A549 (cell line): ENCODE measurements at regions not wholly inside any gene's neighbourhood (a gene's known extent, or its start where the extent isn't known, plus 50 kb on each side); places are given as distances from the start of the nearest gene placed in this dataset.

Experiments
- ATAC-seq, 2 experiments: fragments of 200-7000 bp in 1 of 2; fragments of >200 bp in 1 of 2; cut with Nextera tagmentation in 1 of 2; cut with Tn5 transposase in 1 of 2; 3 replicates each; pipeline versions ENCODE4 v1.8.0 to v1.9.1; 2018 to 2020; ENCODE audit warnings: mild to moderate bottlenecking in 1 of 2, moderate library complexity in 1 of 2
- CTCF ChIA-PET: fragments of 300-600 bp; sonication (Branson Sonifier 250); formaldehyde crosslinking; extraction: SDS; loops from one replicate; lab custom pipeline; 2021; ENCODE audit warnings: antibody characterized with exemption, inconsistent platforms; lab: Yijun Ruan, JAX
- POLR2A ChIA-PET: fragments of 350-600 bp; formaldehyde crosslinking; extraction: SDS; loops from one replicate; lab custom pipeline; 2021; ENCODE audit warnings: antibody characterized with exemption, inconsistent platforms; lab: Yijun Ruan, JAX
- DNase-seq, 2 experiments: peaks; one replicate each; pipeline versions ENCODE4 v3.0.0 to v3.0.0-alpha.2; 2011 to 2016; ENCODE audit warnings: low read depth in 1 of 2, low spot score in 1 of 2
- FAIRE-seq: peaks from 2 replicates; lab custom pipeline; 2011; peaks lifted over from hg19 to GRCh38; lab: Jason Lieb, UNC
- H3K27ac ChIP-seq, 2 experiments: fragments of >200 bp; sonication (Bioruptor Twin); formaldehyde crosslinking; 3 replicates each; pipeline ENCODE4 v1.5.1; 2016 to 2017
- H3K4me1 ChIP-seq: fragments of >200 bp; sonication (Bioruptor Twin); formaldehyde crosslinking; 3 replicates; pipeline ENCODE4 v1.6.1; 2016
- H3K4me2 ChIP-seq: fragments of >200 bp; sonication (Bioruptor Twin); formaldehyde crosslinking; 3 replicates; pipeline ENCODE4 v1.6.1; 2016
- H3K4me3 ChIP-seq: fragments of >200 bp; sonication (Bioruptor Twin); formaldehyde crosslinking; 3 replicates; pipeline ENCODE4 v1.5.1; 2016
- H3K9me3 ChIP-seq: fragments of >200 bp; sonication (Bioruptor Twin); formaldehyde crosslinking; 3 replicates; pipeline ENCODE4 v1.6.1; 2016
- ATOH8 ChIP-seq: fragments of 250-450 bp; sonication (Bioruptor Pico); IDR thresholded peaks from 2 replicates; pipeline ENCODE4 v1.5.0; 2020; ENCODE audit warnings: low read depth, mild to moderate bottlenecking, moderate library complexity
- BCL3 ChIP-seq: fragments of >200 bp; sonication (Bioruptor Twin); formaldehyde crosslinking; IDR thresholded peaks from 3 replicates; pipeline ENCODE4 v1.6.1; 2016
- CBX8 ChIP-seq: fragments of 200-600 bp; sonication (generic); IDR thresholded peaks from 2 replicates; pipeline ENCODE4 v1.6.1; 2016
- CHD2 ChIP-seq: fragments of 150-350 bp; IDR thresholded peaks from 2 replicates; pipeline ENCODE4 v1.6.1; 2014; ENCODE audit warnings: low read length; ENCODE audit not compliant: partially characterized antibody
- CTCF ChIP-seq: fragments of >200 bp; sonication (Bioruptor Twin); formaldehyde crosslinking; IDR thresholded peaks from 3 replicates; pipeline ENCODE4 v1.5.1; 2016
- E2F6 ChIP-seq: IDR thresholded peaks from 2 replicates; pipeline ENCODE4 v1.6.1; 2012; ENCODE audit warnings: low read depth, borderline replicate concordance
- EHF ChIP-seq: fragments of 250-450 bp; sonication (Bioruptor Pico); IDR thresholded peaks from 2 replicates; pipeline ENCODE4 v1.5.0; 2020; ENCODE audit warnings: mild to moderate bottlenecking
- EP300 ChIP-seq, 2 experiments: fragments of >200 bp; sonication (Bioruptor Twin); formaldehyde crosslinking; IDR thresholded peaks; 2 replicates in 1 of 2; 3 replicates in 1 of 2; pipeline ENCODE4 v1.6.1; 2016 to 2017
- ESRRA ChIP-seq: fragments of 150-350 bp; IDR thresholded peaks from 2 replicates; pipeline ENCODE4 v1.6.1; 2014; ENCODE audit warnings: mild to moderate bottlenecking, low read length, borderline replicate concordance
- FOSL2 ChIP-seq, 2 experiments: fragments of 450-650 bp in 1 of 2; fragments of >200 bp in 1 of 2; sonication (Bioruptor Twin) in 1 of 2; formaldehyde crosslinking; IDR thresholded peaks; 2 replicates each; pipeline versions ENCODE4 v1.5.0 to v1.6.1; 2016 to 2020; ENCODE audit warnings: mild to moderate bottlenecking in 1 of 2, moderate library complexity in 1 of 2
- HDAC2 ChIP-seq: fragments of 200-600 bp; sonication (generic); IDR thresholded peaks from 2 replicates; pipeline ENCODE4 v1.6.1; 2016
- HEYL ChIP-seq: fragments of 250-450 bp; sonication (Bioruptor Pico); IDR thresholded peaks from 2 replicates; pipeline ENCODE4 v1.8.0; 2021; ENCODE audit warnings: mild to moderate bottlenecking, moderate library complexity
- HMGXB4 ChIP-seq: fragments of 250-450 bp; sonication (Bioruptor Pico); IDR thresholded peaks from 2 replicates; pipeline ENCODE4 v1.5.0; 2021; ENCODE audit warnings: mild to moderate bottlenecking, moderate library complexity, borderline replicate concordance
- HOXA7 ChIP-seq: fragments of 250-450 bp; sonication (Bioruptor Pico); IDR thresholded peaks from 2 replicates; pipeline ENCODE4 v1.5.0; 2020; ENCODE audit warnings: mild to moderate bottlenecking, moderate library complexity
- HOXB5 ChIP-seq: fragments of 250-450 bp; sonication (Bioruptor Pico); IDR thresholded peaks from 2 replicates; pipeline ENCODE4 v1.5.0; 2020; ENCODE audit warnings: mild to moderate bottlenecking, moderate library complexity
- JUN ChIP-seq, 2 experiments: fragments of >200 bp; sonication (Bioruptor Twin); formaldehyde crosslinking; IDR thresholded peaks; 2 replicates in 1 of 2; 3 replicates in 1 of 2; pipeline ENCODE4 v1.6.1; 2016 to 2017
- KDM1A ChIP-seq: fragments of 200-600 bp; sonication (generic); IDR thresholded peaks from 2 replicates; pipeline ENCODE4 v1.6.1; 2016; ENCODE audit warnings: low read depth, mild to moderate bottlenecking
- MAFK ChIP-seq: fragments of 450-650 bp; IDR thresholded peaks from 2 replicates; pipeline ENCODE4 v1.6.1; 2014; ENCODE audit not compliant: partially characterized antibody
- NPAS2 ChIP-seq: fragments of 250-450 bp; sonication (Bioruptor Pico); IDR thresholded peaks from 2 replicates; pipeline ENCODE4 v1.8.0; 2022; ENCODE audit warnings: mild to moderate bottlenecking, moderate library complexity, borderline replicate concordance
- NR3C1 ChIP-seq: fragments of >200 bp; sonication (Bioruptor Twin); formaldehyde crosslinking; IDR thresholded peaks from 3 replicates; pipeline ENCODE4 v1.6.1; 2017
- POLR2AphosphoS2 ChIP-seq: conservative IDR thresholded peaks from 2 replicates; pipeline ENCODE4 v1.6.1; 2012; ENCODE audit warnings: low read length, improper control_type of control experiment, inconsistent platforms
- RCOR1 ChIP-seq: fragments of 150-350 bp; IDR thresholded peaks from 2 replicates; pipeline ENCODE4 v1.6.1; 2014; ENCODE audit warnings: antibody characterized with exemption, low read length, low read depth
- ZC3H11A ChIP-seq: fragments of 450-650 bp; IDR thresholded peaks from 2 replicates; pipeline ENCODE4 v1.6.1; 2014; ENCODE audit warnings: antibody characterized with exemption, mild to moderate bottlenecking
- ZNF302 ChIP-seq: fragments of 250-450 bp; sonication (Bioruptor Pico); IDR thresholded peaks from 2 replicates; pipeline ENCODE4 v1.9.0; 2021; ENCODE audit warnings: inconsistent platforms, mild to moderate bottlenecking, moderate library complexity
- WGBS: methylation state at CpG from one replicate; pipeline ENCODE4 v1.1.6; 2017; ENCODE audit errors: missing lambda C conversion rate; 5-methylcytosine and 5-hydroxymethylcytosine counted together

GRCh38 chr5:61267116-61267515, 64.9 kb upstream of the ZSWIM6 start:
- no peak for FAIRE-seq
- Histone ChIP-seq H3K27ac (no peak overlapping the region), H3K4me3 (no peak overlapping the region), H3K4me1 (no peaks in the 10 kb centered on the region), H3K4me2 (no peak overlapping the region), H3K9me3 (no peaks in the 10 kb centered on the region)
- ATAC-seq = no peak
- no peak for DNase-seq
- no peak for TF ChIP-seq CTCF
- ChIA-PET POLR2A (no interaction called here), CTCF (interaction anchor here (0.9 kb wide), 1 partner anchor 101 kb away, joined by 5 read pairs; no protein-coding TSS in a partner anchor)
- 47% methylated on average over 4 of the region's 4 CpGs for WGBS

GRCh38 chr5:61268871-61269270, 63.2 kb upstream of the ZSWIM6 start:
- CTCF ChIA-PET = interaction anchor here (0.8 kb wide), 1 partner anchor 61 kb away, joined by 3 read pairs; no protein-coding TSS in a partner anchor
- Histone ChIP-seq H3K4me3 (no peak overlapping the region), H3K4me1 (no peaks in the 10 kb centered on the region), H3K27ac (no peak overlapping the region), H3K4me2 (no peak overlapping the region)
- FAIRE-seq = no peak
- WGBS = 74% methylated on average over 2 of the region's 2 CpGs
- ATAC-seq = no peak
- no peak for TF ChIP-seq MAFK
- TF ChIP-seq ESRRA = no peak
- TF ChIP-seq KDM1A = no peak
- TF ChIP-seq, all 56 proteins: peak for 0
- POLR2A ChIA-PET = no interaction called here
- H3K9me3 ChIP-seq = no peaks in the 10 kb centered on the region
- no peak for DNase-seq

- Histone ChIP-seq H3K9me3 (no peaks in the 10 kb centered on the region), H3K4me2 (no peak overlapping the region), H3K4me3 (no peak overlapping the region), H3K27ac (no peak overlapping the region), H3K4me1 (peaks cover 8% of the 10 kb centered on the region)
- CTCF ChIA-PET = interaction anchor here (1.1 kb wide), 1 partner anchor 547 kb away, joined by 4 read pairs; no protein-coding TSS in a partner anchor
- FAIRE-seq (no peak), ATAC-seq (no peak), DNase-seq (no peak)
- POLR2A ChIA-PET = no interaction called here
- TF ChIP-seq CBX8 (no peak), NR3C1 (no peak), NPAS2 (no peak)
- 66% methylated on average over 6 of the region's 7 CpGs for WGBS
Measured at GRCh38 chr5:61270510-61271165, 61.4 kb upstream of the ZSWIM6 start.

GRCh38 chr5:61272688-61273087, 59.4 kb upstream of the ZSWIM6 start:
- POLR2A ChIA-PET = no interaction called here
- WGBS = 59% methylated on average over 2 of the region's 2 CpGs
- no peak for TF ChIP-seq FOSL2 (IDR thresholded peaks at IDR 0.05)
- no peak for TF ChIP-seq FOSL2 (CRISPR knock-in tag; IDR thresholded peaks at IDR 0.05)
- no peak for TF ChIP-seq HOXA7 (CRISPR knock-in tag)
- TF ChIP-seq RCOR1 = no peak
- TF ChIP-seq HDAC2 = no peak
- TF ChIP-seq JUN (IDR thresholded peaks at IDR 0.05) = no peak
- no peak for TF ChIP-seq ATOH8 (CRISPR knock-in tag)
- no peak for TF ChIP-seq HMGXB4 (CRISPR knock-in tag)
- no peak for TF ChIP-seq CHD2
- TF ChIP-seq POLR2AphosphoS2 = no peak
- no peak for TF ChIP-seq NPAS2
- TF ChIP-seq BCL3 = no peak
- no peak for TF ChIP-seq ZC3H11A
- TF ChIP-seq EP300 (IDR thresholded peaks at IDR 0.05) = no peak
- TF ChIP-seq ZNF302 (CRISPR knock-in tag) = no peak
- no peak for TF ChIP-seq E2F6
- no peak for TF ChIP-seq HEYL
- TF ChIP-seq EHF = no peak
- TF ChIP-seq HOXB5 (CRISPR knock-in tag) = no peak
- TF ChIP-seq, all 56 proteins: peak for 0

More at GRCh38 chr5:61272688-61273087, 59.4 kb upstream of the ZSWIM6 start:
- FAIRE-seq (no peak), DNase-seq (no peak), ATAC-seq (no peak)
- Histone ChIP-seq H3K4me3 (no peak overlapping the region), H3K4me2 (no peak overlapping the region), H3K9me3 (no peaks in the 10 kb centered on the region), H3K4me1 (peaks cover 25% of the 10 kb centered on the region), H3K27ac (no peak overlapping the region)
- CTCF ChIA-PET = no interaction called here
